ENCODE measurements at regions not wholly inside any gene's neighbourhood (a gene's known extent, or its start where the extent isn't known, plus 50 kb on each side); places are given as distances from the start of the nearest gene placed in this dataset.
"Not testable (repeated sequence)": the region's sequence is repeated elsewhere in the genome, so short reads cannot be mapped to it uniquely, and the experiment has no call there.

DNA sequence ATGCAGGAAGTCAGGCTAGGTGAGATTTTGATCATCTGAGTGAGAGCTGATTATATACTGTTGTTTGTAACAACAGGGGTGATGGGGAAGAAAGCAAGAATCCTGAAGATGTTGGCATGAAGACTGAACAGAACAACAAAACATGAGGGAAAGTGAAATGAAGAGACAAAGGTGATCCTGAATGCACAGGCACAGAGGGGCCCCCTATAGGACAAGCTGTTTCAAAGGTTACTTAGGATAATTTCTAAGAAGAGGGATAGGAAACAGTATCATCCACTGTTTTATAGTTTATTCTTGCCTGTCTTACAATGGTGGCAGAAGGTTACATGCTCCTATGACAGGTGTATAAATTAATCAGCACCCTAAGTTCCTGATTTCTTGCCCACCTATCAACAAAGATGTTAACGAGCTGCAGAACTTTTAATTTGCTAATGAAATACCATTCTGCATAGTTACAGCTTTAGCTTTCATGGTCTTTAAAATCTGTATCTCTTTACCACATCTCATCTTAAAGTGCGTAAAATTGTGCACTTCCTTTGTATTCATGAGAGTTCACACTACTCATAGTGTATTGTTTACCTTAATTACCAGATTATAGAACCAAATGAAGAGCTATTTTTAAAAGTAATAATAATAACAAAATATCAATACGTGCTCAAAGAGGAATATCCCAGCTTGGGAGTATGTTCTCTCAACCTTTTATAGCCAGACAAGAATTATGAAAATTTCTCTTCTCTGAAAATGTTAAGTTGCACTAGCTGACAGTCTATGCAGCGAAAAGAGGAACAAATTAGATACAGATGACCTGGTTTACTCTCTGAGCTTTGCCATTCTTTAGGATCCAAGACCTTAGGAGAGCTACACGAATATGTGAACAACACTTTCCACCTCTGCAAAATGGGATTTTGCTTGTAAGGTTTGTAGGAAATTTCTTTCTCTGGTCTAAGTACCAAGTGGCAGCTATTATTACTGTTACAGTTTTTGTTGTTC is 192.5 kb downstream of the EDN1 start:
- no peak for ATAC-seq
- Mint-ChIP-seq H3K36me3 (ENCODE audit: insufficient read depth) (no peaks in the 10 kb centered on the region), H3K27me3 (ENCODE audit: low read depth) (peaks cover 4% of the 10 kb centered on the region), H3K9me3 (no peaks in the 10 kb centered on the region), H3K4me1 (ENCODE audit: low read depth) (peaks cover 7% of the 10 kb centered on the region), H3K4me3 (no peak overlapping the region)
- no peak for DNase-seq

DNA sequence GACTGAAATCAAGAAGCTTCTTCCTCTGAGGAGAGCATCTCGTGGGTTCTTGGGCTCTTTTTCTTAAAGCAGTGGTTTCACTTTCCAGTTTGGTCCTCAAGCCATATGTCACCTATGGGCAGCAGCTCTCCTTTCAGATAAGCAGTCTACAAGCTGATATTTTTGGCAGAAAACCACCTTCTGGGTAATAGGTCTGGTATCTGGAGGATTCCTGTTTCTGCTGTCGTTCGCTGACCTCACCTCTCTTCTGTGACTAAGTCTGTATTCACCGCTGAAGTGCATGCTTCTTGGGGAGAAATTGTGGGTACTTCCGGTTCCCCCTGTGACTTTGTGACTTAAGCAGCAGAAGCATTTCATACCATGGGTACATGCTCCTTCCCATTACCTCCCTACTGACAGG is 193.6 kb downstream of the EDN1 start:
- DNase-seq (no peak), ATAC-seq (peak in 1 of 2 donors; percentile 43)
- Mint-ChIP-seq H3K9me3 (no peaks in the 10 kb centered on the region), H3K36me3 (ENCODE audit: insufficient read depth) (no peaks in the 10 kb centered on the region), H3K4me3 (peak overlapping the region; percentile 27), H3K4me1 (ENCODE audit: low read depth) (peaks cover 7% of the 10 kb centered on the region), H3K27me3 (ENCODE audit: low read depth) (peaks cover 4% of the 10 kb centered on the region)

GRCh38 chr6:12484519-12484918 is 194.4 kb downstream of the EDN1 start:
- no peaks in the 10 kb centered on the region for H3K36me3 Mint-ChIP-seq (ENCODE audit: insufficient read depth)
- peaks cover 4% of the 10 kb centered on the region for H3K27me3 Mint-ChIP-seq (ENCODE audit: low read depth)
- no peak overlapping the region for H3K4me3 Mint-ChIP-seq
- no peaks in the 10 kb centered on the region for H3K9me3 Mint-ChIP-seq
- ATAC-seq (no peak), DNase-seq (no peak)
- H3K4me1 Mint-ChIP-seq (ENCODE audit: low read depth), result peaks cover 7% of the 10 kb centered on the region

DNA sequence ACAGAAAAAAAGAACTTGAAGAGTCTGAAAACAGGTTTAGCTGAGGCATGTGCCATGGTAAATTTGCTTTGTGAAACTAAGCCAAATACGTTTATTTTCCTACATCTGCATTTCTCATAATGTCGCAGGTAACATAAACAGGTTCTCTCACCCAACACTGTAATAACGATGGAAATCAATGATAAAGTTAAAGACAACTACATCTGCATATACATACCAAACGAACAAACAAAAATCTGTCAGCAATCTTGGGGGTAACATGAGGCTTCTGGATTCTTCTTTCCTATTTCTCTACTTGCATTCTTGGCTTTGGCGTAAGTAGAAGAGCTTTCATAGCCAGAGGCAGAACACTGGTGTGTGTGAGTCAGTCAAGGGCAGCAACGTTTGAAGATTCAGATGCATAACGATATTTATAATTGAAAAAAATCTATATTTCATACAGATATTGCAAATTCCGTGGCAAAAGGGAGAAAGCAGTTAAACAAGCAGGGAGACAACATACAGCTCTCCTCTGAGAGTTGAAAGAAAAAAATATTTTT is 195.1 kb downstream of the EDN1 start:
- no peak for ATAC-seq
- H3K36me3 Mint-ChIP-seq (ENCODE audit: insufficient read depth), result no peaks in the 10 kb centered on the region
- no peaks in the 10 kb centered on the region for H3K9me3 Mint-ChIP-seq
- peaks cover 2% of the 10 kb centered on the region for H3K27me3 Mint-ChIP-seq (ENCODE audit: low read depth)
- DNase-seq, result no peak
- H3K4me1 Mint-ChIP-seq (ENCODE audit: low read depth), result peaks cover 7% of the 10 kb centered on the region
- no peak overlapping the region for H3K4me3 Mint-ChIP-seq

GRCh38 chr6:12485837-12486236 is 195.7 kb downstream of the EDN1 start:
- H3K4me3 Mint-ChIP-seq, result no peak overlapping the region
- DNase-seq (no peak), ATAC-seq (no peak)
- peaks cover 7% of the 10 kb centered on the region for H3K4me1 Mint-ChIP-seq (ENCODE audit: low read depth)
- peaks cover 2% of the 10 kb centered on the region for H3K27me3 Mint-ChIP-seq (ENCODE audit: low read depth)
- H3K36me3 Mint-ChIP-seq (ENCODE audit: insufficient read depth), result no peaks in the 10 kb centered on the region
- no peaks in the 10 kb centered on the region for H3K9me3 Mint-ChIP-seq

GRCh38 chr6:12490351-12490903 is 200.3 kb downstream of the EDN1 start:
- no peaks in the 10 kb centered on the region for H3K4me1 Mint-ChIP-seq (ENCODE audit: low read depth)
- peaks cover 5% of the 10 kb centered on the region for H3K27me3 Mint-ChIP-seq (ENCODE audit: low read depth)
- no peaks in the 10 kb centered on the region for H3K9me3 Mint-ChIP-seq
- H3K4me3 Mint-ChIP-seq, result no peak overlapping the region
- peak in 1 of 2 donors; percentile 60 for ATAC-seq
- no peak for DNase-seq
- H3K36me3 Mint-ChIP-seq (ENCODE audit: insufficient read depth), result no peaks in the 10 kb centered on the region

DNA sequence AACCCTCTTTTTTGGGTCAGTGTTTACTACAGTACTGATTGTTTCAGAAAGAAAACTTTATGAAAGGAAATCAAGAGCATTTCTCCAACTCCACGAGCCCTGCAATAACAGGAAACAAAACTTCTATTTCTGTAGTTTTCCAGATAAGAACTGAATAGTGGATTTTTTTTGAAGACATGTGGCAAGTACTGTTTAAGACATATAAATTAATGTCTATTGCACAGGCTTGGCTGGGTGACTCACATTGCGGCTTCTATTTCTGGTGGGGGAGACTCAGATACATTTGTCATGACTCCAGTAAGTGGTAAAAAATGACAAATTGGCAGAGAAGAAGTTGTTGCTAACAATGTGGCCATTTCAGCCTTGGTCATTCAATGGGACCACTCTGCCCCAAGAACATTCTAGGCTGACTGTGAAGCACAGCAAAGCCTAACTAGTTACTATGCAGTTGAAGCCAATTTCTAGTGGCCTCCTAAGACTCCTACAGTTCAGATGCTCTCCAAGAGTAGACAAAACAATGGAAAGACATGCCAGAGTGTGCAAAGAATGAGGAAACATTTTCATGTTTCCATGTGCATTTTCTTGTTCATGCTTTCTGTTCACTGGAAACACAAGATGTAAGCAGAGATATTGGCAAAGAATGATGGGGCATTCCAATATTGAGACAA is 200.9 kb downstream of the EDN1 start:
- Mint-ChIP-seq H3K4me1 (ENCODE audit: low read depth) (no peaks in the 10 kb centered on the region), H3K27me3 (ENCODE audit: low read depth) (peaks cover 5% of the 10 kb centered on the region), H3K9me3 (no peaks in the 10 kb centered on the region), H3K36me3 (ENCODE audit: insufficient read depth) (no peaks in the 10 kb centered on the region), H3K4me3 (no peak overlapping the region)
- ATAC-seq, result peak; percentile 71 to 73
- no peak for DNase-seq

DNA sequence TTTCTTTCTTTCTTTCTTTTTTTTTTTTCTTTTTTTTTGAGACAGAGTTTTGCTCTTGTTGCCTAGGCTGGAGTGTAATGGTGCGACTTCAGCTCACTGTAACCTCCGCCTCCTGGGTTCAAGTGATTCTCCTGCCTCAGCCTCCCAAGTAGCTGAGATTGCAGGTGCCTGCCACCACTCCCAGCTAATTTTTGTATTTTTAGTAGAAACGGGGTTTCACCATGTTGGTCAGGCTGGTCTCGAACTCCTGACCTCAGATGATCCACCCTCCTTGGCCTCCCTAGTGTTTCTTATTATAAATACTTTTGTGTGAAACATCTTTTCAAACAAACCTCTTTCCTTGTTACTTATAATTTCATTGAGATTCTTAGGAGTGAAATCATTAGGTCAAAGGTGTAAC is 202.8 kb downstream of the EDN1 start:
- not testable (repeated sequence) for H3K9me3 Mint-ChIP-seq; ATAC-seq; H3K4me1 Mint-ChIP-seq (ENCODE audit: low read depth); H3K27me3 Mint-ChIP-seq (ENCODE audit: low read depth); DNase-seq; H3K4me3 Mint-ChIP-seq; H3K36me3 Mint-ChIP-seq (ENCODE audit: insufficient read depth)

DNA sequence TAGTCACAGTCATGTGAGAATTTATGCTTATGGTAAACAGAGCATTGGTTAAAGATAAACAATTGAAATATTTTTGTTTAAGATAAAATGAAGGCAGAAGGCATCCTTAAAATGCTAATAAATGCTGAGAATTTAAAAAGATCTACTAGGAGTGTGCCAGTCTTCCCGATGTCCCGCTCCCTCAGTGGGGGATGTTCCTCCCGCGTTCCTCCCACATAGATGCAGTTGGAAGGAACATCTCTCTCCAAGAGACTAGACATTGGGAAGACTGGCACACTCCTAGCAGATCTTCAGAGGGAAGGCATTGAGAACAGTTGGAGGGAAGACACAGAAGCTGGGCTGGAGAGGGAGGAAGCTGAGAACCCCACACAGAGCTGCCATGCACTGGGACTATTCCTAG is 203.3 kb downstream of the EDN1 start:
- Mint-ChIP-seq H3K36me3 (ENCODE audit: insufficient read depth) (no peaks in the 10 kb centered on the region), H3K4me1 (ENCODE audit: low read depth) (no peaks in the 10 kb centered on the region), H3K4me3 (no peak overlapping the region)

GRCh38 chr6:12494161-12494560 is 204.0 kb downstream of the EDN1 start:
- no peaks in the 10 kb centered on the region for H3K9me3 Mint-ChIP-seq
- DNase-seq (no peak), ATAC-seq (no peak)
- H3K4me3 Mint-ChIP-seq, result no peak overlapping the region
- no peaks in the 10 kb centered on the region for H3K4me1 Mint-ChIP-seq (ENCODE audit: low read depth)
- H3K36me3 Mint-ChIP-seq (ENCODE audit: insufficient read depth), result no peaks in the 10 kb centered on the region
- peaks cover 9% of the 10 kb centered on the region for H3K27me3 Mint-ChIP-seq (ENCODE audit: low read depth)

More for the DNA sequence above, 203.3 kb downstream of the EDN1 start:
- no peak for ATAC-seq
- Mint-ChIP-seq H3K9me3 (no peaks in the 10 kb centered on the region), H3K27me3 (ENCODE audit: low read depth) (peaks cover 9% of the 10 kb centered on the region)
- DNase-seq, result no peak

- Mint-ChIP-seq H3K4me1 (ENCODE audit: low read depth) (no peaks in the 10 kb centered on the region), H3K9me3 (no peaks in the 10 kb centered on the region)
- ATAC-seq, result no peak
These were observed 211.8 kb downstream of the EDN1 start for GRCh38 chr6:12501990-12502389.

GRCh38 chr6:12504325-12504966 is 212.1 kb upstream of the PHACTR1 start:
- Mint-ChIP-seq H3K36me3 (ENCODE audit: insufficient read depth) (no peaks in the 10 kb centered on the region), H3K27me3 (ENCODE audit: low read depth) (peaks cover 7% of the 10 kb centered on the region), H3K9me3 (no peaks in the 10 kb centered on the region), H3K4me3 (no peak overlapping the region), H3K4me1 (ENCODE audit: low read depth) (no peaks in the 10 kb centered on the region)
- ATAC-seq, result peak in 1 of 2 donors; percentile 37
- no peak for DNase-seq

More at GRCh38 chr6:12501990-12502389, 211.8 kb downstream of the EDN1 start:
- Mint-ChIP-seq H3K36me3 (ENCODE audit: insufficient read depth) (no peaks in the 10 kb centered on the region), H3K27me3 (ENCODE audit: low read depth) (peaks cover 5% of the 10 kb centered on the region), H3K4me3 (no peak overlapping the region)
- DNase-seq, result no peak

DNA sequence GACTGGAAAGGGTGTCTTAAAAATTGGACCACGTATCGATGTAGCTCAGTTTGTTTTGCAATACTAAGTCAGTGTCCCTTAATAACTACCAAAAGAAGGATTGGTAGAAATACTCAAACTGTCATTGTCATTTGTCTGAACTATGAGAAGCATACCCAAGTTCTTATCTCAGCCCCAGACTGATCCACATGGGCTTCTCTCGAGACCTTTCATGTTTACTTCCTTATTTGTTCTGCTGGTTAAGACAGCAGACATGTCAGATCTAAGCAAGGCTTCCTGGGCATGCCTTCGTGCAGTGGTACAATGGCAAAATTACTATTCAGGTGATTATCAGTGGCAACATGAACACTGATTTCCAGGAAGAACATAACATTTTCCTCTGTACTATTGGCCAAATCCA is 211.1 kb upstream of the PHACTR1 start:
- DNase-seq, result no peak
- Mint-ChIP-seq H3K27me3 (ENCODE audit: low read depth) (peaks cover 15% of the 10 kb centered on the region), H3K9me3 (peaks cover 8% of the 10 kb centered on the region), H3K4me1 (ENCODE audit: low read depth) (no peaks in the 10 kb centered on the region), H3K4me3 (no peak overlapping the region), H3K36me3 (ENCODE audit: insufficient read depth) (no peaks in the 10 kb centered on the region)
- no peak for ATAC-seq

DNA sequence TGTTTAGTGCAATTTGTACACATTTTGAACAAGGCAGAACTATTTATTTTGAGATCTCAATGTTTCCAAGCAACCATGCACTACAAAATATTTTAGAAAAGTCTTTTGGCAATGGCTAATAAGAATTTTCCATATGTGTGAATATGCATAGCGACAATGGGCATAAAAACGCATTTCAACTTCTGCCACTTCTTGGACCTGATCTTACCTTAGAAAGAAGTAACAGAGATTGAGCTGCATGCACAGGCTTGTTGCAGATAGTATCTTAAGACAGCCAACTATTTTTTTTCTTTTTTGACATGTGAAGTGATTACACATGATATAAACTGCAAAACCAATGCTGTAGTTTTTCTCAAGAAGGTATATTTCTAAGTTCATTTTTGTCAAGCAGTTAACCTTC is 210.4 kb upstream of the PHACTR1 start:
- no peaks in the 10 kb centered on the region for H3K36me3 Mint-ChIP-seq (ENCODE audit: insufficient read depth)
- DNase-seq (no peak), ATAC-seq (no peak)
- H3K4me1 Mint-ChIP-seq (ENCODE audit: low read depth), result no peaks in the 10 kb centered on the region
- H3K27me3 Mint-ChIP-seq (ENCODE audit: low read depth), result peaks cover 18% of the 10 kb centered on the region
- no peak overlapping the region for H3K4me3 Mint-ChIP-seq
- peaks cover 8% of the 10 kb centered on the region for H3K9me3 Mint-ChIP-seq
